ENCODE measurements at regions not wholly inside any gene's neighbourhood (a gene's known extent, or its start where the extent isn't known, plus 50 kb on each side); places are given as distances from the start of the nearest gene placed in this dataset.
"Not testable (repeated sequence)": the region's sequence is repeated elsewhere in the genome, so short reads cannot be mapped to it uniquely, and the experiment has no call there.

DNA sequence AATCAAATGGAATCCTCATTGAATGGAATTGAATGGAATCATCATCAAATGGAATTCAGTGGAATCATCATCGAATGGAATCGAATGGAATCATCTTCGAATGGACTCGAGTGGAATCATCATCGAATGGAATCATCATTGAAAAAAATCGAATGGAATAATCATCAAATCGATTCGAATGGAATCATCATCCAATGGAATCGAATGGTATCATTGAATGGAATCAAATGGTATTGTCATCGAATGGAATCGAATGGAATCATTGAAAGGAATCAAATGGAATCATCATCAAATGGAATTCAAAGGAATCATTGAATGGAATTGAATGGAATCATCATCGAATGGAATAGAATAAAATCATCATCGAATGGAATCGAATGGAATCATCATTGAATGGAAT, 619.3 kb downstream of the TP53TG3F start:
- H3K9me3 ChIP-seq, result peaks cover 0 to 11% (median 0%) of the 10 kb centered on the region in 3 donors
- in situ Hi-C loops (cut with MboI; ENCODE audit: low sequenced_read_pairs in 4 of 4), result no loop called here
- no peak overlapping the region for H3K27ac ChIP-seq
- no peaks in the 10 kb centered on the region for H3K27me3 ChIP-seq
- ATAC-seq, result no peak
- DNase-seq, result no peak
- TF ChIP-seq POLR2A (IDR thresholded peaks at IDR 0.05), result no peak
- TF ChIP-seq CTCF (IDR thresholded peaks at IDR 0.05 in 4 of 5, conservative IDR thresholded peaks at IDR 0.05 in 1 of 5), result no peak
- H3K4me1 ChIP-seq, result no peaks in the 10 kb centered on the region
- H3K4me3 ChIP-seq, result no peak overlapping the region
- intact Hi-C loops (cut with DNase I; ENCODE audit: low total_unique reads), result no loop called here
- no peaks in the 10 kb centered on the region for H3K36me3 ChIP-seq

DNA sequence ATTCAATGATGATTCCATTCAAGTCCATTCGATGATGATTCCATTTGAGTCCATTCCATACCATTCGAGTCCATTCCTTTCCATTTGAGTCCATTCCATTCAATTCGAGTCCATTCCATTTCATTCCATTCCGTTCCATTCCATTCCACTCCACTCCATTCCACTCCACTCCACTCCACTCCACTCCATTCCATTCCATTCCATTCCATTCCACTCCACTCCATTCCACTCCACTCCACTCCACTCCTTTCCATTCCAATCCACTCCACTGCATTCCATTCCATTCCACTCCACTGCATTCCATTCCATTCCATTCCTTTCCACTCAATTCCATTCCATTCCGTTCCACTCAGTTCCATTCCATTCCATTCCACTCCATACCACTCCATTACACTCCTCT, 625.6 kb downstream of the TP53TG3F start:
- DNase-seq; H3K4me1 ChIP-seq; in situ Hi-C loops (cut with MboI; ENCODE audit: low sequenced_read_pairs in 4 of 4); ATAC-seq; H3K36me3 ChIP-seq; H3K27me3 ChIP-seq; intact Hi-C loops (cut with DNase I; ENCODE audit: low total_unique reads); H3K27ac ChIP-seq; H3K4me3 ChIP-seq: not testable (repeated sequence)
- peaks cover 0 to 19% (median 0%) of the 10 kb centered on the region in 3 donors for H3K9me3 ChIP-seq

DNA sequence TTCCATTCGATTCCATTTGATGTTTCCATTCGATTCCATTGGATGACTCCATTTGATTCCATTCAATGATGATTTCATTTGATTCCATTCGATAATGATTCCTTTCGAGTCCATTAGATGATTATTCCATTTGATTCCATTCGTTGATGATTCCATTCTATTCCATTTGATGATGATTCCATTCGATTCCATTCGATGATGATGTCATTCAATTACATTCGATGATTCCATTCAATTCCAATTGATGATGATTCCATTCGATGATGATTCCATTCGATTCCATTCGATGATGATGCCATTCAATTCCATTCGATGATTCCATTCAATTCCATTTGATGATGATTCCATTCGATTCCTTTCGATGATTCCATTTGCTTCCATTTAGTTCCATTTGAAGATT, 635.6 kb downstream of the TP53TG3F start:
- H3K4me3 ChIP-seq; DNase-seq; H3K36me3 ChIP-seq; in situ Hi-C loops (cut with MboI; ENCODE audit: low sequenced_read_pairs in 4 of 4); H3K9me3 ChIP-seq; intact Hi-C loops (cut with DNase I; ENCODE audit: low total_unique reads); H3K4me1 ChIP-seq; ATAC-seq; H3K27me3 ChIP-seq; H3K27ac ChIP-seq: not testable (repeated sequence)

GRCh38 chr16:34096911-34097310, 637.5 kb downstream of the TP53TG3F start:
- H3K4me1 ChIP-seq; H3K4me3 ChIP-seq; ATAC-seq; in situ Hi-C loops (cut with MboI; ENCODE audit: low sequenced_read_pairs in 4 of 4); intact Hi-C loops (cut with DNase I; ENCODE audit: low total_unique reads); H3K9me3 ChIP-seq; H3K27ac ChIP-seq; H3K36me3 ChIP-seq; H3K27me3 ChIP-seq; DNase-seq: not testable (repeated sequence)

GRCh38 chr16:34097326-34097725, 637.9 kb downstream of the TP53TG3F start:
- H3K9me3 ChIP-seq; H3K27me3 ChIP-seq; H3K36me3 ChIP-seq; DNase-seq; H3K27ac ChIP-seq; H3K4me3 ChIP-seq; ATAC-seq; in situ Hi-C loops (cut with MboI; ENCODE audit: low sequenced_read_pairs in 4 of 4); intact Hi-C loops (cut with DNase I; ENCODE audit: low total_unique reads); H3K4me1 ChIP-seq: not testable (repeated sequence)

DNA sequence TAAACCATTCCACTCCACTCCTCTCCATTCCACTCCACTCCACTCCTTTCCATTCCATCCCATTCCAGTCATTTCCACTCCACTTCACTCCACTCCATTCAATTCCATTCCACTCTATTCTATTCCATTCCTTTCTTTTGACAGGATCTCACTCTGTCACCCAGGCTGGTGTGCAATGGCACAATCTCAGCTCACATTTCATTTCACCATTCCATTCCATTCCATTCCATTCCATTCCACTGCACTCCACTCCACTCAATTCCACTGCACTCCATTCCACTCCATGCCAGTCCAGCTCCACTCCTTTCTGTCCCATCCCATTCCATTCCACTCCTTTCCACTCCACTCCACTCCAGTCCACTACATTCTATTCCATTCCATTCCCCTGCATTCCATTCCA, 638.6 kb downstream of the TP53TG3F start:
- ATAC-seq, result not testable (repeated sequence)

GRCh38 chr16:34099028-34099427, 639.6 kb downstream of the TP53TG3F start:
- H3K27ac ChIP-seq; in situ Hi-C loops (cut with MboI; ENCODE audit: low sequenced_read_pairs in 4 of 4); H3K4me1 ChIP-seq: not testable (repeated sequence)

More for the DNA sequence above, 638.6 kb downstream of the TP53TG3F start:
- H3K36me3 ChIP-seq; intact Hi-C loops (cut with DNase I; ENCODE audit: low total_unique reads); H3K9me3 ChIP-seq; H3K4me3 ChIP-seq; DNase-seq; H3K27ac ChIP-seq; H3K4me1 ChIP-seq; in situ Hi-C loops (cut with MboI; ENCODE audit: low sequenced_read_pairs in 4 of 4); H3K27me3 ChIP-seq: not testable (repeated sequence)

More at GRCh38 chr16:34099028-34099427, 639.6 kb downstream of the TP53TG3F start:
- intact Hi-C loops (cut with DNase I; ENCODE audit: low total_unique reads); ATAC-seq; DNase-seq; H3K4me3 ChIP-seq; H3K36me3 ChIP-seq; H3K27me3 ChIP-seq; H3K9me3 ChIP-seq: not testable (repeated sequence)

All from gastrocnemius medialis (tissue), 4 donors.